MCF 10A (cell line): ENCODE measurements at regions not wholly inside any gene's neighbourhood (a gene's known extent, or its start where the extent isn't known, plus 50 kb on each side); places are given as distances from the start of the nearest gene placed in this dataset.

ENCODE experiments used
- BruUV-seq: library from RNA; stranded (reverse); fragments of 400-500 nt; replicated peaks from 2 replicates; lab custom pipeline; 2021; lab: Mats Ljungman, UMichigan
- CTCF ChIA-PET: fragments of 300-600 bp; sonication (Branson Sonifier 250); formaldehyde crosslinking; extraction: SDS; loops from one replicate; lab custom pipeline; 2021; ENCODE audit warnings: antibody characterized with exemption, inconsistent platforms; lab: Yijun Ruan, JAX
- POLR2A ChIA-PET: fragments of 300-600, 350-650 bp; sonication (Branson Sonifier 250); formaldehyde crosslinking; extraction: SDS; loops from one replicate; lab custom pipeline; 2020; ENCODE audit warnings: antibody characterized with exemption, inconsistent platforms; lab: Yijun Ruan, JAX
- DNase-seq: peaks from one replicate; pipeline ENCODE4 v3.0.0-alpha.2; 2018; ENCODE audit not compliant: unreplicated experiment
- H3K27ac Mint-ChIP-seq: one replicate; pipeline ENCODE4 v1.8.0; 2022; ENCODE audit warnings: mild to moderate bottlenecking, low read depth, mixed read lengths; ENCODE audit not compliant: unreplicated experiment
- H3K27me3 Mint-ChIP-seq: one replicate; pipeline ENCODE4 v1.8.0; 2022; ENCODE audit warnings: mixed read lengths; ENCODE audit not compliant: insufficient read depth, unreplicated experiment
- H3K36me3 Mint-ChIP-seq: one replicate; pipeline ENCODE4 v1.8.0; 2022; ENCODE audit warnings: mild to moderate bottlenecking, moderate library complexity, mixed read lengths; ENCODE audit not compliant: insufficient read depth, unreplicated experiment
- H3K4me1 Mint-ChIP-seq: one replicate; pipeline ENCODE4 v1.8.0; 2022; ENCODE audit warnings: mixed read lengths; ENCODE audit not compliant: insufficient read depth, unreplicated experiment
- H3K4me3 Mint-ChIP-seq: one replicate; pipeline ENCODE4 v1.8.0; 2022; ENCODE audit warnings: mild to moderate bottlenecking, moderate library complexity, mixed read lengths; ENCODE audit not compliant: unreplicated experiment
- H3K9me3 Mint-ChIP-seq: one replicate; pipeline ENCODE4 v1.8.0; 2022; ENCODE audit warnings: mixed read lengths; ENCODE audit not compliant: unreplicated experiment
- CTCF ChIP-seq: fragments of 200-600 bp; IDR thresholded peaks from one replicate; pipeline ENCODE4 v1.8.0; 2022; ENCODE audit warnings: antibody characterized with exemption, mild to moderate bottlenecking; ENCODE audit not compliant: unreplicated experiment
- intact Hi-C: fragments of 100-400 bp; cut with micrococcal nuclease; formaldehyde crosslinking; loops from 2 replicates; pipeline ENCODE4 v1.14.1; 2022

DNA sequence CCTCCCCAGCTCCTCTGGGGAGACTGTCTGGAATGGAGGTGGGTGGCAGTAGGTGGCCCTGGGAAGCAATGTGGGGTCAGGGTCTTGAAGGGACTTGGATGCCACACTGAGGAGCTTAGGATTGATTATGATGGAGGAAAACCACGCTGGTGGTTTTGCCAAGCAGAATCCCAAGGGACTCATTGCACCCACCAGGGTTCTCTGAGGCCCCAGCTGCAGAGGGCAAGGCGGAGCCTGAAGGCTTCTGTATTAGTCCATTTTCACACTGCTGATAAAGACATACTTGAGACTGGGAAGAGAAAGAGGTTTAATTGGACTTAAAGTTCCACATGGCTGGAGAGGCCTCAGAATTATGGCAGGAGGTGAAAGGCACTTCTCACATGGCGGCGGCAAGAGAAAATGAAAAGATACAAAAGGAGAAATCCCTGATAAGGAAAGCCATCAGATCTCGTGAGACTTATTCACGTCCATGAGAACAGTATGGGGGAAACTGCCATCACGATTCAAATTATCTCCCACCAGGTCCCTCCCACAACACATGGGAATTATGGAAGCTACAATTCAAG lies 87.2 kb upstream of the YWHAQ start:
- no peaks in the 10 kb centered on the region for H3K27me3 Mint-ChIP-seq
- CTCF ChIA-PET = no interaction called here

DNA sequence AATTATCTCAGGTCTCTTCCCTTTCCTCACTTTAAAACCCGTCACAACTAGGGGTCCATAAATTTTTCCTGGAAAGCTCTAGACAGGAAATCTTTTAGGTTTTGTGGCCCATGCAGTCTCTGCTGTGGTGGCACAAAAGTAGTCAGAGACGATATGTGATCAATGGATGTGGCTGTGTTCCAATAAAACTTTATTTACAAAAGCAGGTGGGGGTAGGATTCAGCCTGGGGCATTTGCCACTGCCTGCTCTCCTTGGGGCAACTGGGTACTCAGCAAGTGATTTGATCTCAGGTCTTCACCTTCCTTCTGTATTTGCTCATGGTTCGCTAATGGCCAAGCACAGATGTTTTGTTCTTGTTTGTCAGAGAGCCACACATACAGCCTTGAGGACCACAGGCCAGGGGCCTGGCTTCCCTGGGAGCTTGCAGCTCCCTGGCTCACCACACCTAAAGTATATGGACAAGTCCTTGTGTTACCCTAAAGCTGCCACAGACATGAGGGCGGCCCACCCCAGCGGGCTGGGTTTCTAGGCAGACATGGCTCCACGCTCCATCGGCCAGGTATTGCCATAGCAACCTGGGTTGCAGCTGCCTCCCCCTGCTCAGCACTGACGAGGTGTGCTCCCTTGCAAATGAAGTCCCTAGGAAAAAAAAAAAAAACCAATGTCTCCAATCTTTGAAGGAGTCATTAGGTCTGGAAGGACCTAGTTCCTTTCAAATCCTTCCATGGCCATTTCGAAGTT lies 89.7 kb upstream of the YWHAQ start:
- Mint-ChIP-seq H3K4me3 (no peak overlapping the region), H3K36me3 (no peaks in the 10 kb centered on the region), H3K9me3 (no peaks in the 10 kb centered on the region), H3K27me3 (no peaks in the 10 kb centered on the region), H3K4me1 (no peaks in the 10 kb centered on the region), H3K27ac (no peak overlapping the region)
- TF ChIP-seq CTCF = no peak
- ChIA-PET CTCF (interaction anchor here (0.6 kb wide), 1 partner anchor 54 kb away, joined by 3 read pairs; no protein-coding TSS in a partner anchor), POLR2A (interaction anchor here (0.6 kb wide), 2 partner anchors 10 to 87 kb away, joined by 3 to 4 read pairs; no protein-coding TSS in a partner anchor)
- intact Hi-C loops = no loop called here
- BruUV-seq = no TSS peak
- DNase-seq = no peak

More for the DNA sequence above, 87.2 kb upstream of the YWHAQ start:
- H3K4me1 Mint-ChIP-seq = no peaks in the 10 kb centered on the region
- TF ChIP-seq CTCF = no peak
- no peak for DNase-seq
- no peaks in the 10 kb centered on the region for H3K9me3 Mint-ChIP-seq
- H3K4me3 Mint-ChIP-seq = no peak overlapping the region
- H3K27ac Mint-ChIP-seq = no peak overlapping the region
- no TSS peak for BruUV-seq
- intact Hi-C loops = no loop called here
- POLR2A ChIA-PET = interaction anchor here (0.7 kb wide), 1 partner anchor 9 kb away, joined by 4 read pairs; no protein-coding TSS in a partner anchor
- H3K36me3 Mint-ChIP-seq = no peaks in the 10 kb centered on the region

GRCh38 chr2:9721344-9721743 lies 90.5 kb upstream of the YWHAQ start:
- Mint-ChIP-seq H3K9me3 (no peaks in the 10 kb centered on the region), H3K27ac (no peak overlapping the region), H3K4me1 (no peaks in the 10 kb centered on the region), H3K27me3 (no peaks in the 10 kb centered on the region), H3K36me3 (no peaks in the 10 kb centered on the region), H3K4me3 (no peak overlapping the region)
- intact Hi-C loops = no loop called here
- ChIA-PET CTCF (no interaction called here), POLR2A (no interaction called here)
- no peak for TF ChIP-seq CTCF
- DNase-seq = no peak
- BruUV-seq = no TSS peak

GRCh38 chr2:9722451-9722850 lies 91.7 kb upstream of the YWHAQ start:
- intact Hi-C loops = no loop called here
- no peak overlapping the region for H3K4me3 Mint-ChIP-seq
- no peaks in the 10 kb centered on the region for H3K27me3 Mint-ChIP-seq
- no peak overlapping the region for H3K27ac Mint-ChIP-seq
- BruUV-seq = no TSS peak
- no peaks in the 10 kb centered on the region for H3K36me3 Mint-ChIP-seq
- H3K4me1 Mint-ChIP-seq = no peaks in the 10 kb centered on the region
- no peak for DNase-seq
- CTCF ChIA-PET = no interaction called here
- POLR2A ChIA-PET = interaction anchor here (0.6 kb wide), 1 partner anchor 808 kb away, joined by 3 read pairs; no protein-coding TSS in a partner anchor
- TF ChIP-seq CTCF = no peak
- no peaks in the 10 kb centered on the region for H3K9me3 Mint-ChIP-seq
